Brain microvascular endothelial cell (primary cell): ENCODE measurements at regions not wholly inside any gene's neighbourhood (a gene's known extent, or its start where the extent isn't known, plus 50 kb on each side); places are given as distances from the start of the nearest gene placed in this dataset.

Experiments
- DNase-seq: peaks from one replicate; pipeline ENCODE4 v3.0.0-alpha.2; 2020
- H3K27ac ChIP-seq: fragments of 250-450 bp; sonication (Bioruptor Pico); 2 replicates; pipeline ENCODE4 v1.5.1; 2020; ENCODE audit warnings: mild to moderate bottlenecking, moderate library complexity
- H3K27me3 ChIP-seq: fragments of 250-450 bp; sonication (Bioruptor Pico); replicated peaks from 2 replicates; pipeline ENCODE4 v1.5.1; 2020; ENCODE audit warnings: mild to moderate bottlenecking
- H3K36me3 ChIP-seq: fragments of 250-450 bp; sonication (Bioruptor Pico); replicated peaks from 2 replicates; pipeline ENCODE4 v1.5.1; 2020; ENCODE audit warnings: mild to moderate bottlenecking
- H3K4me3 ChIP-seq: 2 replicates; pipeline ENCODE4 v1.5.1; 2011; ENCODE audit warnings: low read depth, mild to moderate bottlenecking, control low read depth, low read length, moderate library complexity
- in situ Hi-C: cut with HindIII; loops from 2 replicates; pipeline ENCODE4 v1.10.0; 2017; ENCODE audit warnings: low sequenced_read_pairs, low pct_ligation_motif_present
- TF ChIP-seq, protein P1 (sequence below): IDR thresholded peaks from 2 replicates; pipeline ENCODE4 v1.5.1; 2011; ENCODE audit warnings: low read depth, mild to moderate bottlenecking, moderate library complexity, low read length, control low read depth, inconsistent platforms; ENCODE audit errors: missing control alignments

DNA sequence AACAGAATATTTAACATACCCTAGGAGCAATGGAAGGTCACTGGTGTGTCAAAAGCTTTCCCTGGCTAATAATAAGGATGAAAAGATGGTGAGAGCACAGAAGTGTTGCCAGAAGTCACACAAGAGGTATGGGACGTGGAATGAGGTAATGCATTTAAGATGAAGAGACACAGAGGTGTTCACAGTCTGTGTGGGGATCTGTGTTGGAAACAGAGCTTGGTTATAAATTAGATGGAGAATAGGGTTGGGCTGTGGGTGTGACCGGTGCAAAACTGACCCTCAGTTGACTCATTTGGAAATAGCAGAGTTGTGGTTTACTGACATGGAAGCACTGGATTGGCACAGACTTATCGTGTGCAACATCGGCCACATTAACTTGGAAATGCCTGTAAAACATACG lies 372.5 kb downstream of the SATB2 start:
- in situ Hi-C loops = no loop called here
- Histone ChIP-seq H3K4me3 (no peak overlapping the region), H3K36me3 (no peaks in the 10 kb centered on the region), H3K27me3 (no peaks in the 10 kb centered on the region), H3K27ac (no peak overlapping the region)
- DNase-seq = no peak
- TF ChIP-seq, protein P1, sequence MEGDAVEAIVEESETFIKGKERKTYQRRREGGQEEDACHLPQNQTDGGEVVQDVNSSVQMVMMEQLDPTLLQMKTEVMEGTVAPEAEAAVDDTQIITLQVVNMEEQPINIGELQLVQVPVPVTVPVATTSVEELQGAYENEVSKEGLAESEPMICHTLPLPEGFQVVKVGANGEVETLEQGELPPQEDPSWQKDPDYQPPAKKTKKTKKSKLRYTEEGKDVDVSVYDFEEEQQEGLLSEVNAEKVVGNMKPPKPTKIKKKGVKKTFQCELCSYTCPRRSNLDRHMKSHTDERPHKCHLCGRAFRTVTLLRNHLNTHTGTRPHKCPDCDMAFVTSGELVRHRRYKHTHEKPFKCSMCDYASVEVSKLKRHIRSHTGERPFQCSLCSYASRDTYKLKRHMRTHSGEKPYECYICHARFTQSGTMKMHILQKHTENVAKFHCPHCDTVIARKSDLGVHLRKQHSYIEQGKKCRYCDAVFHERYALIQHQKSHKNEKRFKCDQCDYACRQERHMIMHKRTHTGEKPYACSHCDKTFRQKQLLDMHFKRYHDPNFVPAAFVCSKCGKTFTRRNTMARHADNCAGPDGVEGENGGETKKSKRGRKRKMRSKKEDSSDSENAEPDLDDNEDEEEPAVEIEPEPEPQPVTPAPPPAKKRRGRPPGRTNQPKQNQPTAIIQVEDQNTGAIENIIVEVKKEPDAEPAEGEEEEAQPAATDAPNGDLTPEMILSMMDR = no peak

DNA sequence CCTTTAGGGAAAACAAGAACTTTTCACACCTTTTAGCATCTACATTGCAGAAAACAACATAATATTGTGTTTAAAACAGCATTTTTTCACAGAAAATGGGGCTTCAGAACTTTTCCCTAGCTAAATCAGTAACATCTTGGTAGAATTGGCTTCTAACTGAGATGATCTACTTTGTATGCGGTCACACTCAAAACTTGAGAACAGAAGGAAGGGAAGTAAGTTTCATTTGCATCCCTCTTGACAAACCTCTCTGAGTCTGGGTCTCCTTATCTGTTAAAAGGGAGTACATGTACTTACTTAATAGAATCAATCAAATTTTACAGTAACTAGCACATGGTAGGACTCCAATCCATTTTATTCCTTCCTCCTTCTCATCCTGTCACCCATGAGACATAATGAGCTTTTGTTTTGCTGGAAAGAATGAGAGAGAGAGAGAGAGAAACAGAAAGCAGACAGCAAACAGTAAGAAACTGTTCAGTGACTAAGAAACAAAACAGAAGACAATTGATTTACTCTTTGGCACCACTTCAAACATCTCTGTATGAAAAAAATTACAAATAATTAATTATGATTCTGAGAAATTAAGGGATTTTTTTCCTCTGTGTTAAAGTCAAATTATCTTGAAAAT lies 387.3 kb downstream of the SATB2 start:
- no peak overlapping the region for H3K27ac ChIP-seq
- in situ Hi-C loops = no loop called here
- TF ChIP-seq, protein P1 = no peak
- no peaks in the 10 kb centered on the region for H3K27me3 ChIP-seq
- H3K4me3 ChIP-seq = no peak overlapping the region
- no peaks in the 10 kb centered on the region for H3K36me3 ChIP-seq
- no peak for DNase-seq

DNA sequence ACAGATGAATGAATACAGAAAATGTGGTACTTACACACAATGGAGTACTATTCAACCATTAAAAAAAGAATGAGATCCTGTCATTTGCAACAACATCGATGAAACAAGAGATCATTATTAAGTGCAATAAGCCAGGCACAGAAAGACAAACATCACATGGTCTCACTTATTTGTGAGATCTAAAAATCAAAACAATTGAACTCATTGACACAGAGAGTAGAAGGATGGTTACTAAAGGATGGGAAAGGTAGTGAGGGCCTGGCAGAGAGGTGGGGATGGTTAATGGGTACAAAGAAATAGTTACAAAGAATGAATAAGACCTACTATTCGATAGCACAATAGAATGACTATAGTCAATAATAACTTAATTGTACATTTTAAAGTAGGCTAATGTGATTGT lies 393.5 kb downstream of the SATB2 start:
- no peak overlapping the region for H3K27ac ChIP-seq
- TF ChIP-seq, protein P1 = no peak
- H3K4me3 ChIP-seq = no peak overlapping the region
- no peaks in the 10 kb centered on the region for H3K27me3 ChIP-seq
- in situ Hi-C loops = no loop called here
- no peak for DNase-seq
- H3K36me3 ChIP-seq = no peaks in the 10 kb centered on the region

DNA sequence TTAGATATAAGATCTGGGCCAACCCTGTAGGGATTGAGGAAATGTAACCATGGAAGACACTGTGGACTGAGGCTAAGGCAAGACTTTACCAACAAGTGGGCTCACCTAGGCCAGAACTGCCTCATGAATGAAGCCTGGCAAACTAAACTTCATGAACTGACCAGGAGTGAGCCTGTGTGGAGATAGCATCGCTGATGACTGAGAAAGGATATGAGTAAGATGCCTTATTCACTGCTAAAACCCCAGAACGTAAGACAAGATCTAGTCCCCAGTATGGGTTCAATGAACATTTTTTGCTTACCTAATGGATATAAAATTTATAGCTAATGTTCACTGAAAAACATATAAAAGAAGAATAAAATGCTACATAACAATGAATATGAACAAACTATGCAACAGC lies 399.8 kb downstream of the SATB2 start:
- in situ Hi-C loops = no loop called here
- H3K4me3 ChIP-seq = no peak overlapping the region

DNA sequence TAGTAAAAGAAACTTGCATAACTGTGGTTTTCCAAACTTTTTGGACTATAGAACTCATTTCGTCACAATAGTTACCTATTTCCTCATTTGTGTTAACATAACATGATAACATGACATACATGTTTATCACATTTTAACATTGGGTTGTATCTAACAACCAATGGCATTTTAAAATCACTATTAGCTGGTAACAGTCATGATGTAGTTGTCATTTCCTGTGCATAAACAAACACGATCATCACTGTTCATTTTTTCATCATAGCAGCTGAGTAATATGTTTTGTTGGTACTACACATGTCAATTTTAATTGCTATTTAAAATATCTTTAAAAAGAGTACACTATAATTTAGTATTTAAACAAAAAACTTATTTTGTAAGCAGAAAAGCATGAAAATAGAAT lies 402.4 kb downstream of the SATB2 start:
- in situ Hi-C loops = no loop called here
- TF ChIP-seq, protein P1 = no peak
- no peak overlapping the region for H3K4me3 ChIP-seq
- DNase-seq = no peak
- no peaks in the 10 kb centered on the region for H3K27me3 ChIP-seq
- no peak overlapping the region for H3K27ac ChIP-seq
- no peaks in the 10 kb centered on the region for H3K36me3 ChIP-seq

More for the DNA sequence above, 399.8 kb downstream of the SATB2 start:
- H3K36me3 ChIP-seq = no peaks in the 10 kb centered on the region
- H3K27me3 ChIP-seq = no peaks in the 10 kb centered on the region
- TF ChIP-seq, protein P1 = no peak
- no peak for DNase-seq
- H3K27ac ChIP-seq = no peak overlapping the region
